ENCODE measurements at regions not wholly inside any gene's neighbourhood (a gene's known extent, or its start where the extent isn't known, plus 50 kb on each side); places are given as distances from the start of the nearest gene placed in this dataset.

GRCh38 chrX:39915596-39915995, 182.2 kb downstream of the BCOR start:
- no peak for DNase-seq (ENCODE audit: low read depth)

- no peak for DNase-seq (ENCODE audit: low read depth)
Measured at GRCh38 chrX:39921838-39922237, 175.9 kb downstream of the BCOR start.

- DNase-seq (ENCODE audit: low read depth) = no peak
Measured at GRCh38 chrX:39922488-39922887, 175.3 kb downstream of the BCOR start.

- no peak for DNase-seq (ENCODE audit: low read depth)
Measured at GRCh38 chrX:39922926-39923325, 174.8 kb downstream of the BCOR start.

- DNase-seq (ENCODE audit: low read depth) = no peak
Measured at GRCh38 chrX:39927380-39927779, 170.4 kb downstream of the BCOR start.

GRCh38 chrX:39928704-39929378, 168.9 kb downstream of the BCOR start:
- DNase-seq (ENCODE audit: low read depth) = no peak

- no peak for DNase-seq (ENCODE audit: low read depth)
Measured at GRCh38 chrX:39929379-39930025, 168.3 kb downstream of the BCOR start.

GRCh38 chrX:39930786-39931528, 166.8 kb downstream of the BCOR start:
- DNase-seq (ENCODE audit: low read depth) = no peak

GRCh38 chrX:39931529-39932282, 166.1 kb downstream of the BCOR start:
- no peak for DNase-seq (ENCODE audit: low read depth)

GRCh38 chrX:39935411-39936064, 162.2 kb downstream of the BCOR start:
- no peak for DNase-seq (ENCODE audit: low read depth)

- no peak for DNase-seq (ENCODE audit: low read depth)
Measured at GRCh38 chrX:39936886-39937770, 160.6 kb downstream of the BCOR start.

- no peak for DNase-seq (ENCODE audit: low read depth)
Measured at GRCh38 chrX:39938466-39938865, 159.3 kb downstream of the BCOR start.

- DNase-seq (ENCODE audit: low read depth) = no peak
Measured at GRCh38 chrX:39939678-39940077, 158.1 kb downstream of the BCOR start.

- DNase-seq (ENCODE audit: low read depth) = no peak
Measured at GRCh38 chrX:39941332-39941920, 156.3 kb downstream of the BCOR start.

GRCh38 chrX:39944416-39944815, 153.3 kb downstream of the BCOR start:
- no peak for DNase-seq (ENCODE audit: low read depth)

- no peak for DNase-seq (ENCODE audit: low read depth)
Measured at GRCh38 chrX:39945709-39946108, 152.0 kb downstream of the BCOR start.

GRCh38 chrX:39946822-39947221, 150.9 kb downstream of the BCOR start:
- no peak for DNase-seq (ENCODE audit: low read depth)

GRCh38 chrX:39948582-39948981, 149.2 kb downstream of the BCOR start:
- DNase-seq (ENCODE audit: low read depth) = no peak

GRCh38 chrX:39950018-39950688, 147.6 kb downstream of the BCOR start:
- no peak for DNase-seq (ENCODE audit: low read depth)

GRCh38 chrX:39952989-39953388, 144.8 kb downstream of the BCOR start:
- DNase-seq (ENCODE audit: low read depth) = no peak

All from activated gamma-delta T cell treated with anti-CD3 and anti-CD28 coated beads, Interleukin-2, amount 50 U/mL, for 16 hours (primary cell).